Neural progenitor cell (in vitro differentiated cells): ENCODE measurements at regions not wholly inside any gene's neighbourhood (a gene's known extent, or its start where the extent isn't known, plus 50 kb on each side); places are given as distances from the start of the nearest gene placed in this dataset.

ENCODE experiments used
- DNase-seq: peaks from one replicate; pipeline ENCODE4 v3.0.0-alpha.2; 2016; ENCODE audit warnings: low spot score
- H2AFZ ChIP-seq: fragments of 200-600 bp; sonication (generic); replicated peaks from 2 replicates; pipeline ENCODE4 v1.6.1; 2016; ENCODE audit warnings: antibody characterized with exemption
- H3F3A ChIP-seq: fragments of 200-600 bp; sonication (generic); 2 replicates; pipeline ENCODE4 v1.6.1; 2016; ENCODE audit warnings: antibody characterized with exemption, low read depth
- H3K27ac ChIP-seq: fragments of 200-600 bp; sonication (generic); 2 replicates; pipeline ENCODE4 v1.5.1; 2016; ENCODE audit warnings: mild to moderate bottlenecking
- H3K27me3 ChIP-seq: fragments of 200-600 bp; sonication (generic); 2 replicates; pipeline ENCODE4 v1.6.1; 2016; ENCODE audit warnings: mild to moderate bottlenecking, moderate library complexity
- H3K36me3 ChIP-seq: fragments of 200-600 bp; sonication (generic); 2 replicates; pipeline ENCODE4 v1.5.1; 2016
- H3K4me1 ChIP-seq: fragments of 200-600 bp; sonication (generic); 2 replicates; pipeline ENCODE4 v1.6.1; 2016; ENCODE audit warnings: mixed run types
- H3K4me2 ChIP-seq: fragments of 200-600 bp; sonication (generic); 2 replicates; pipeline ENCODE4 v1.6.1; 2016
- H3K4me3 ChIP-seq: fragments of 200-600 bp; sonication (generic); 2 replicates; pipeline ENCODE4 v1.5.1; 2016
- H3K79me2 ChIP-seq: fragments of 200-600 bp; sonication (generic); 2 replicates; pipeline ENCODE4 v1.6.1; 2016; ENCODE audit warnings: low read depth
- H3K9ac ChIP-seq: fragments of 200-600 bp; sonication (generic); 2 replicates; pipeline ENCODE4 v1.6.1; 2016
- H3K9me3 ChIP-seq: fragments of 200-600 bp; sonication (generic); 2 replicates; pipeline ENCODE4 v1.5.1; 2016; ENCODE audit warnings: low read depth
- H4K20me1 ChIP-seq: fragments of 200-600 bp; sonication (generic); 2 replicates; pipeline ENCODE4 v1.6.1; 2016; ENCODE audit warnings: low read depth
- H3K27ac Mint-ChIP-seq: 3 replicates; pipeline ENCODE4 v1.8.0; 2021; ENCODE audit warnings: mixed read lengths
- H3K27me3 Mint-ChIP-seq: 2 replicates; pipeline ENCODE4 v1.8.0; 2022; ENCODE audit warnings: low read depth, mild to moderate bottlenecking, inconsistent platforms, moderate library complexity, mixed read lengths; ENCODE audit not compliant: insufficient read depth
- H3K36me3 Mint-ChIP-seq: 3 replicates; pipeline ENCODE4 v1.8.0; 2021; ENCODE audit warnings: mixed read lengths
- H3K4me1 Mint-ChIP-seq: 3 replicates; pipeline ENCODE4 v1.8.0; 2021; ENCODE audit warnings: mixed read lengths
- H3K4me3 Mint-ChIP-seq: 3 replicates; pipeline ENCODE4 v1.8.0; 2021; ENCODE audit warnings: mild to moderate bottlenecking, moderate library complexity, mixed read lengths
- H3K9me3 Mint-ChIP-seq: 3 replicates; pipeline ENCODE4 v1.8.0; 2020; ENCODE audit warnings: mixed read lengths
- EZH2 ChIP-seq: fragments of 200-600 bp; sonication (generic); IDR thresholded peaks from 2 replicates; pipeline ENCODE4 v1.6.1; 2017; ENCODE audit warnings: antibody characterized with exemption, mild to moderate bottlenecking, moderate library complexity
- EZH2phosphoT487 ChIP-seq: fragments of 200-600 bp; sonication (generic); IDR thresholded peaks from 2 replicates; pipeline ENCODE4 v1.6.1; 2017; ENCODE audit warnings: antibody characterized with exemption
- TF ChIP-seq, protein P1 (sequence below): fragments of 200-600 bp; sonication (generic); IDR thresholded peaks from 2 replicates; pipeline ENCODE4 v1.5.1; 2017; ENCODE audit warnings: antibody characterized with exemption, mild to moderate bottlenecking

DNA sequence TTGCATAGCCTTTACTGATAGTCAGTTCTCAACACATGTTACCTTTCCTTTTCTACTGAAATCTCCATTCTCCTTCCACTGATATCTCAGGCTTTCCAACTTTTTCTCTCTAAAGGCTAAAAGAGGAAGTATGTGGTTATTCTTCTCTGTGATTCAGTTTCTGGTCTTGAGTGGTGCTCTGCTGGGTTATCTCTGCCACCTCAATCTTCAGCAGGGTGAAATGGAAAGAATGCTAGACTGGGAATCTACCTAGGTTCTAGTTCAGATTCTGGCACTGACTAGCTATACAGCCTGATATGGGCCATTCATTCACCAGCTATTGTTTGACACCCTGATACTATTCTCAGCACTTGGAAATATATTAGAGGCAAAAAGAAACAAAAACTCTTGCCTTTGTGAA, 124.9 kb upstream of the GRIA1 start:
- Histone ChIP-seq H3K4me2 (no peak overlapping the region), H3K27ac (no peak overlapping the region), H3K36me3 (no peaks in the 10 kb centered on the region), H3K79me2 (no peaks in the 10 kb centered on the region), H4K20me1 (no peaks in the 10 kb centered on the region), H2AFZ (no peak overlapping the region), H3F3A (no peaks in the 10 kb centered on the region), H3K27me3 (no peaks in the 10 kb centered on the region), H3K9ac (no peak overlapping the region), H3K9me3 (no peaks in the 10 kb centered on the region), H3K4me1 (peaks cover 6% of the 10 kb centered on the region), H3K4me3 (no peak overlapping the region)
- no peak for DNase-seq
- Mint-ChIP-seq H3K27ac (no peak overlapping the region), H3K27me3 (peaks cover 3% of the 10 kb centered on the region), H3K36me3 (no peaks in the 10 kb centered on the region), H3K4me1 (peaks cover 6% of the 10 kb centered on the region), H3K9me3 (peaks cover 3% of the 10 kb centered on the region), H3K4me3 (no peak overlapping the region)
- TF ChIP-seq, protein P1, sequence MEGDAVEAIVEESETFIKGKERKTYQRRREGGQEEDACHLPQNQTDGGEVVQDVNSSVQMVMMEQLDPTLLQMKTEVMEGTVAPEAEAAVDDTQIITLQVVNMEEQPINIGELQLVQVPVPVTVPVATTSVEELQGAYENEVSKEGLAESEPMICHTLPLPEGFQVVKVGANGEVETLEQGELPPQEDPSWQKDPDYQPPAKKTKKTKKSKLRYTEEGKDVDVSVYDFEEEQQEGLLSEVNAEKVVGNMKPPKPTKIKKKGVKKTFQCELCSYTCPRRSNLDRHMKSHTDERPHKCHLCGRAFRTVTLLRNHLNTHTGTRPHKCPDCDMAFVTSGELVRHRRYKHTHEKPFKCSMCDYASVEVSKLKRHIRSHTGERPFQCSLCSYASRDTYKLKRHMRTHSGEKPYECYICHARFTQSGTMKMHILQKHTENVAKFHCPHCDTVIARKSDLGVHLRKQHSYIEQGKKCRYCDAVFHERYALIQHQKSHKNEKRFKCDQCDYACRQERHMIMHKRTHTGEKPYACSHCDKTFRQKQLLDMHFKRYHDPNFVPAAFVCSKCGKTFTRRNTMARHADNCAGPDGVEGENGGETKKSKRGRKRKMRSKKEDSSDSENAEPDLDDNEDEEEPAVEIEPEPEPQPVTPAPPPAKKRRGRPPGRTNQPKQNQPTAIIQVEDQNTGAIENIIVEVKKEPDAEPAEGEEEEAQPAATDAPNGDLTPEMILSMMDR = no peak
- TF ChIP-seq EZH2 = no peak
- no peak for TF ChIP-seq EZH2phosphoT487

DNA sequence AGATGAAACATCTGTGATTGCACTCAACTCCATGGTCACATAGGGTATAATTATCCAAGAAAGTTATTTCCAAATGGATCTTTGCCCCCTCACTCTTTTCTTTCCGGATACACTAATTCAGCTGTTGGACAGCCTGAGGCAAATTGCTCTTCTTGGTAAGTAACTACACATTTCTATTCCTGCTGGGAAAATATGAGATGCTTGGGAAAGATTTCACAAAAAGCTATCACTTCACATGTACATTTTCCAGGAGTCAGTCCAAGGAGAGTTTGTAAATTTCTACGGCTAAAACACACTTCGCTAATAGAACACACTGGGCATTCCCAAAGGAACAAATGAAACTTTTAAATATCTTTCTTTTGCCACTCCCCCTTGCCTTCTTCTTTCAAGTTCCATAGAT, 123.0 kb upstream of the GRIA1 start:
- Mint-ChIP-seq H3K27me3 (peaks cover 5% of the 10 kb centered on the region), H3K27ac (no peak overlapping the region), H3K36me3 (no peaks in the 10 kb centered on the region), H3K4me3 (no peak overlapping the region), H3K4me1 (peaks cover 9% of the 10 kb centered on the region), H3K9me3 (peaks cover 3% of the 10 kb centered on the region)
- Histone ChIP-seq H3K36me3 (no peaks in the 10 kb centered on the region), H3K27me3 (no peaks in the 10 kb centered on the region), H2AFZ (no peak overlapping the region), H3K9ac (no peak overlapping the region), H4K20me1 (no peaks in the 10 kb centered on the region), H3K27ac (no peak overlapping the region), H3K79me2 (no peaks in the 10 kb centered on the region), H3K4me2 (no peak overlapping the region), H3K9me3 (no peaks in the 10 kb centered on the region), H3F3A (no peaks in the 10 kb centered on the region), H3K4me1 (peaks cover 6% of the 10 kb centered on the region), H3K4me3 (no peak overlapping the region)
- TF ChIP-seq EZH2 = no peak
- no peak for TF ChIP-seq EZH2phosphoT487
- TF ChIP-seq, protein P1 = no peak
- DNase-seq = no peak

DNA sequence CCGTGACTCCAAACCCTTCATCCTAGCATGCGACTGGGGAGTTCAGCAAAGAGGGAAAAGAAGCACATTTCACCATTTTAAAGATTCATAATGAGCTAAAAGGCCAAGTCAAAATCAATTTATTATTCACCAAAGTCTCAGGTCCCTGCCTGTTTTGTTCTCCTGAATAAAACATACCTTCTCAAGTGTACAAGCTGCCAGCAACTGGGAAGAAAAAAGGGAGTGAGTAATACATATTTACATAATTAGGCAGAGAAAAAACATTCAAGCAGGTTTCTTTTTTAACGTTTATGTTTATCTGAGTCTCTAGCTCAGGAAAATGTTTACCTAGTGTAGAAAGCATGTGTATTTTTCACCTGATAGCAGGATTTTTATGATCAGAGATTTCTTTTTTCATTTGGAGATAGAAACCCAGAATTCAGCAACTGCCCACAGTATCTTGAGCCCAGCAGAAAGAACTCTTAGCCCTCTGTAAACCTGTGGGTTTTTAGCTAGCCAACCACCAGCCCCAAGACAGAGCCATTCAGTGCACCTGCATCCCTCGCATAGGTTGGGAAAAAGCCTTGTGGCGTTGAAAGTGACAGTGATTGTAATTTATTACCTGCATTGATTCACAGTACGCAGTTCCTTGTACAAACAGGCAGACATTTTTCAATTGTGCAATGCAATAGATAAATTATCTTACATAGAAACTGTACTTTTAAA, 117.9 kb upstream of the GRIA1 start:
- H3K27me3 ChIP-seq = no peaks in the 10 kb centered on the region
- no peaks in the 10 kb centered on the region for H3K4me1 ChIP-seq
- DNase-seq = no peak
- no peaks in the 10 kb centered on the region for H3K36me3 Mint-ChIP-seq
- TF ChIP-seq EZH2 (no peak), EZH2phosphoT487 (no peak)
- TF ChIP-seq, protein P1 = no peak
- H3K4me2 ChIP-seq = no peak overlapping the region
- no peak overlapping the region for H3K4me3 Mint-ChIP-seq
- H3K4me3 ChIP-seq = no peak overlapping the region
- peaks cover 12% of the 10 kb centered on the region for H3K4me1 Mint-ChIP-seq
- peak overlapping the region; percentile 35 for H3K27ac Mint-ChIP-seq
- H3K79me2 ChIP-seq = no peaks in the 10 kb centered on the region
- H3K27me3 Mint-ChIP-seq = peaks cover 3% of the 10 kb centered on the region
- H3K9me3 ChIP-seq = no peaks in the 10 kb centered on the region
- no peak overlapping the region for H3K9ac ChIP-seq
- no peak overlapping the region for H3K27ac ChIP-seq
- H3K36me3 ChIP-seq = no peaks in the 10 kb centered on the region
- no peak overlapping the region for H2AFZ ChIP-seq
- H3K9me3 Mint-ChIP-seq = peaks cover 3% of the 10 kb centered on the region
- H4K20me1 ChIP-seq = no peaks in the 10 kb centered on the region
- H3F3A ChIP-seq = no peaks in the 10 kb centered on the region
